ENCODE measurements at regions not wholly inside any gene's neighbourhood (a gene's known extent, or its start where the extent isn't known, plus 50 kb on each side); places are given as distances from the start of the nearest gene placed in this dataset.
"Not testable (repeated sequence)": the region's sequence is repeated elsewhere in the genome, so short reads cannot be mapped to it uniquely, and the experiment has no call there.

- H3K4me3 ChIP-seq (ENCODE audit: low read length), result no peak overlapping the region
- DNase-seq (ENCODE audit: low read depth, low spot score), result no peak
Observed at GRCh38 chr5:51646482-51646881, 263.2 kb downstream of the ISL1 start.

GRCh38 chr5:51650824-51651223 lies 267.6 kb downstream of the ISL1 start:
- H3K4me3 ChIP-seq (ENCODE audit: low read length), result no peak overlapping the region
- no peak for DNase-seq (ENCODE audit: low read depth, low spot score)

- no peak for DNase-seq (ENCODE audit: low read depth, low spot score)
- H3K4me3 ChIP-seq (ENCODE audit: low read length), result no peak overlapping the region
Observed at GRCh38 chr5:51651476-51651875, 268.2 kb downstream of the ISL1 start.

- H3K4me3 ChIP-seq (ENCODE audit: low read length), result no peak overlapping the region
- no peak for DNase-seq (ENCODE audit: low read depth, low spot score)
Observed at GRCh38 chr5:51651889-51652288, 268.6 kb downstream of the ISL1 start.

GRCh38 chr5:51652980-51653379 lies 269.7 kb downstream of the ISL1 start:
- H3K4me3 ChIP-seq (ENCODE audit: low read length), result no peak overlapping the region
- no peak for DNase-seq (ENCODE audit: low read depth, low spot score)

GRCh38 chr5:51657340-51658240 lies 274.3 kb downstream of the ISL1 start:
- no peak for DNase-seq (ENCODE audit: low read depth, low spot score)
- no peak overlapping the region for H3K4me3 ChIP-seq (ENCODE audit: low read length)

GRCh38 chr5:51661646-51662265 lies 278.5 kb downstream of the ISL1 start:
- DNase-seq (ENCODE audit: low read depth, low spot score), result no peak
- H3K4me3 ChIP-seq (ENCODE audit: low read length), result no peak overlapping the region

GRCh38 chr5:51664491-51665250 lies 281.4 kb downstream of the ISL1 start:
- no peak overlapping the region for H3K4me3 ChIP-seq (ENCODE audit: low read length)
- DNase-seq (ENCODE audit: low read depth, low spot score), result no peak

- no peak overlapping the region for H3K4me3 ChIP-seq (ENCODE audit: low read length)
Observed at GRCh38 chr5:51665251-51665593, 282.0 kb downstream of the ISL1 start.

GRCh38 chr5:51669095-51669494 lies 285.8 kb downstream of the ISL1 start:
- DNase-seq (ENCODE audit: low read depth, low spot score), result no peak

More at GRCh38 chr5:51665251-51665593, 282.0 kb downstream of the ISL1 start:
- DNase-seq (ENCODE audit: low read depth, low spot score), result no peak

GRCh38 chr5:51678330-51678729 lies 295.1 kb downstream of the ISL1 start:
- no peak overlapping the region for H3K4me3 ChIP-seq (ENCODE audit: low read length)
- no peak for DNase-seq (ENCODE audit: low read depth, low spot score)

More at GRCh38 chr5:51669095-51669494, 285.8 kb downstream of the ISL1 start:
- no peak overlapping the region for H3K4me3 ChIP-seq (ENCODE audit: low read length)

- no peak overlapping the region for H3K4me3 ChIP-seq (ENCODE audit: low read length)
Observed at GRCh38 chr5:51679286-51679685, 296.0 kb downstream of the ISL1 start.

GRCh38 chr5:51684794-51685355 lies 301.6 kb downstream of the ISL1 start:
- no peak overlapping the region for H3K4me3 ChIP-seq (ENCODE audit: low read length)
- DNase-seq (ENCODE audit: low read depth, low spot score), result no peak

More at GRCh38 chr5:51679286-51679685, 296.0 kb downstream of the ISL1 start:
- DNase-seq (ENCODE audit: low read depth, low spot score), result no peak

GRCh38 chr5:51685419-51685818 lies 302.2 kb downstream of the ISL1 start:
- H3K4me3 ChIP-seq (ENCODE audit: low read length), result no peak overlapping the region
- no peak for DNase-seq (ENCODE audit: low read depth, low spot score)

GRCh38 chr5:51686622-51687021 lies 303.4 kb downstream of the ISL1 start:
- H3K4me3 ChIP-seq (ENCODE audit: low read length), result no peak overlapping the region
- no peak for DNase-seq (ENCODE audit: low read depth, low spot score)

- no peak for DNase-seq (ENCODE audit: low read depth, low spot score)
Observed at GRCh38 chr5:51691538-51692079, 308.4 kb downstream of the ISL1 start.

GRCh38 chr5:51694826-51695225 lies 311.6 kb downstream of the ISL1 start:
- no peak overlapping the region for H3K4me3 ChIP-seq (ENCODE audit: low read length)
- no peak for DNase-seq (ENCODE audit: low read depth, low spot score)

More at GRCh38 chr5:51691538-51692079, 308.4 kb downstream of the ISL1 start:
- H3K4me3 ChIP-seq (ENCODE audit: low read length), result no peak overlapping the region

- no peak overlapping the region for H3K4me3 ChIP-seq (ENCODE audit: low read length)
- DNase-seq (ENCODE audit: low read depth, low spot score), result no peak
Observed at GRCh38 chr5:51696122-51696521, 312.9 kb downstream of the ISL1 start.

- not testable (repeated sequence) for H3K4me3 ChIP-seq (ENCODE audit: low read length); DNase-seq (ENCODE audit: low read depth, low spot score)
Observed at GRCh38 chr5:51702046-51702445, 318.8 kb downstream of the ISL1 start.
